H1 (cell line): ENCODE measurements at regions not wholly inside any gene's neighbourhood (a gene's known extent, or its start where the extent isn't known, plus 50 kb on each side); places are given as distances from the start of the nearest gene placed in this dataset.

ENCODE experiments used
- CTCF ChIA-PET: fragments of 300-600 bp; sonication (Branson Sonifier 250); formaldehyde crosslinking; loops from one replicate; lab custom pipeline; 2021; ENCODE audit not compliant: partially characterized antibody; lab: Charles Lee
- POLR2A ChIA-PET: fragments of 300-600 bp; sonication (Branson Sonifier 250); formaldehyde crosslinking; loops from one replicate; lab custom pipeline; 2021; ENCODE audit warnings: inconsistent platforms; ENCODE audit not compliant: partially characterized antibody; lab: Charles Lee
- DNase-seq, 2 experiments: peaks; one replicate each; pipeline versions ENCODE4 v3.0.0 to v3.0.0-alpha.2; 2010 to 2022; ENCODE audit warnings: low spot score in 2 of 2, low read depth in 1 of 2, mixed read lengths in 1 of 2
- FAIRE-seq: peaks from 2 replicates; lab custom pipeline; 2011; peaks lifted over from hg19 to GRCh38; lab: Jason Lieb, UNC
- H2AFZ ChIP-seq: 2 replicates; pipeline ENCODE4 v1.8.1; 2012; ENCODE audit warnings: low read length, inconsistent platforms
- H2AK5ac ChIP-seq: 2 replicates; pipeline ENCODE4 v1.6.1; 2013; ENCODE audit warnings: low read depth, low read length
- H2BK120ac ChIP-seq: replicated peaks from 2 replicates; pipeline ENCODE3; 2013; ENCODE audit warnings: low read depth, low read length, inconsistent platforms
- H2BK12ac ChIP-seq: 2 replicates; pipeline ENCODE4 v1.6.1; 2013; ENCODE audit warnings: low read depth, low read length
- H2BK15ac ChIP-seq: 2 replicates; pipeline ENCODE4 v1.6.1; 2013; ENCODE audit warnings: low read length
- H2BK20ac ChIP-seq: 2 replicates; pipeline ENCODE4 v1.6.1; 2013; ENCODE audit warnings: low read length
- H2BK5ac ChIP-seq: 2 replicates; pipeline ENCODE4 v1.6.1; 2013; ENCODE audit warnings: low read depth, low read length
- H3K14ac ChIP-seq: 2 replicates; pipeline ENCODE4 v1.6.1; 2013; ENCODE audit warnings: inconsistent platforms; ENCODE audit not compliant: insufficient read length
- H3K18ac ChIP-seq: 2 replicates; pipeline ENCODE4 v1.6.1; 2013; ENCODE audit warnings: low read length; ENCODE audit errors: extremely low read depth
- H3K23ac ChIP-seq: 2 replicates; pipeline ENCODE4 v1.6.1; 2013; ENCODE audit warnings: inconsistent platforms; ENCODE audit not compliant: insufficient read length
- H3K23me2 ChIP-seq: 2 replicates; pipeline ENCODE4 v1.6.1; 2013; ENCODE audit warnings: low read depth, low read length
- H3K27ac ChIP-seq: 2 replicates; pipeline ENCODE4 v1.6.1; 2011; ENCODE audit warnings: low read depth, low read length, inconsistent platforms
- H3K27me3 ChIP-seq, 4 experiments: replicated peaks in 1 of 4; 1 replicate in 1 of 4; 2 replicates in 3 of 4; pipeline versions ENCODE4 v1.6.1 to v1.8.1; 2011 to 2013; ENCODE audit warnings: low read length in 3 of 4, mild to moderate bottlenecking in 3 of 4, inconsistent platforms in 2 of 4, mixed read lengths in 2 of 4, moderate library complexity in 1 of 4; ENCODE audit not compliant: control insufficient read depth in 3 of 4, insufficient read depth in 3 of 4; ENCODE audit errors: extremely low read depth in 1 of 4
- H3K36me3 ChIP-seq, 4 experiments: 2 replicates each; pipeline versions ENCODE4 v1.6.1 to v1.8.1; 2011 to 2013; ENCODE audit warnings: mild to moderate bottlenecking in 4 of 4, low read length in 3 of 4, moderate library complexity in 2 of 4, control low read depth in 1 of 4, inconsistent platforms in 1 of 4; ENCODE audit not compliant: insufficient read depth in 4 of 4, control insufficient read depth in 2 of 4
- H3K4ac ChIP-seq: replicated peaks from 2 replicates; pipeline ENCODE3; 2013; ENCODE audit warnings: low read length, low read depth, mixed read lengths, inconsistent platforms; ENCODE audit not compliant: insufficient read length
- H3K4me1 ChIP-seq, 4 experiments: replicated peaks in 1 of 4; 1 replicate in 1 of 4; 2 replicates in 3 of 4; pipeline versions ENCODE4 v1.6.1 to v1.8.1; 2011 to 2013; ENCODE audit warnings: low read length in 3 of 4, inconsistent platforms in 2 of 4, mixed read lengths in 1 of 4; ENCODE audit not compliant: insufficient read depth in 4 of 4, control insufficient read depth in 3 of 4
- H3K4me2 ChIP-seq, 2 experiments: 2 replicates each; pipeline versions ENCODE4 v1.6.1 to v1.8.1; 2011 to 2013; ENCODE audit warnings: low read depth in 2 of 2, low read length in 2 of 2, control low read depth in 1 of 2, inconsistent platforms in 1 of 2, mild to moderate bottlenecking in 1 of 2; ENCODE audit not compliant: insufficient read depth in 1 of 2
- H3K4me3 ChIP-seq, 4 experiments: fragments of 200-600, 300-600 bp in 1 of 4; sonication (generic), shearing (Covaris generic), sonication (Bioruptor Twin) in 1 of 4; 2 replicates each; pipeline versions ENCODE4 v1.5.1 to v1.8.1; 2011 to 2016; ENCODE audit warnings: low read length in 4 of 4, low read depth in 3 of 4, control low read depth in 2 of 4, inconsistent platforms in 2 of 4, mild to moderate bottlenecking in 2 of 4, mixed read lengths in 1 of 4, moderate library complexity in 1 of 4; ENCODE audit not compliant: insufficient read depth in 2 of 4; ENCODE audit errors: extremely low read depth in 1 of 4
- H3K56ac ChIP-seq: replicated peaks from 2 replicates; pipeline ENCODE3; 2013; ENCODE audit warnings: low read depth, mild to moderate bottlenecking, mixed read lengths, low read length, inconsistent platforms; ENCODE audit not compliant: insufficient read length
- H3K79me1 ChIP-seq: 2 replicates; pipeline ENCODE4 v1.6.1; 2013; ENCODE audit warnings: low read depth, low read length, control low read depth
- H3K79me2 ChIP-seq, 2 experiments: 2 replicates each; pipeline versions ENCODE4 v1.6.1 to v1.8.1; 2012 to 2013; ENCODE audit warnings: low read length in 2 of 2, mild to moderate bottlenecking in 2 of 2, inconsistent platforms in 1 of 2; ENCODE audit not compliant: insufficient read depth in 2 of 2, control insufficient read depth in 1 of 2
- H3K9ac ChIP-seq, 4 experiments: replicated peaks in 1 of 4; 1 replicate in 1 of 4; 2 replicates in 3 of 4; pipeline versions ENCODE4 v1.6.1 to v1.8.1; 2011 to 2013; ENCODE audit warnings: low read depth in 3 of 4, low read length in 3 of 4, control low read depth in 2 of 4, mild to moderate bottlenecking in 2 of 4, moderate library complexity in 2 of 4, inconsistent platforms in 1 of 4; ENCODE audit errors: extremely low read depth in 1 of 4
- H3K9me3 ChIP-seq, 2 experiments: 2 replicates each; pipeline versions ENCODE4 v1.6.1 to v1.8.1; 2012 to 2013; ENCODE audit warnings: mild to moderate bottlenecking in 2 of 2, moderate library complexity in 2 of 2, control low read depth in 1 of 2, inconsistent platforms in 1 of 2, low read depth in 1 of 2, low read length in 1 of 2, mixed read lengths in 1 of 2; ENCODE audit not compliant: insufficient read depth in 2 of 2
- H4K20me1 ChIP-seq, 2 experiments: replicated peaks in 1 of 2; 2 replicates each; pipeline versions ENCODE3 to v1.8.1; 2011 to 2013; ENCODE audit warnings: inconsistent platforms in 2 of 2, low read length in 2 of 2, mild to moderate bottlenecking in 1 of 2; ENCODE audit not compliant: insufficient read depth in 2 of 2, control insufficient read depth in 1 of 2
- H4K5ac ChIP-seq: 2 replicates; pipeline ENCODE4 v1.6.1; 2013; ENCODE audit warnings: low read length, low read depth, mixed read lengths, inconsistent platforms; ENCODE audit not compliant: insufficient read length
- H4K8ac ChIP-seq: 2 replicates; pipeline ENCODE4 v1.8.0; 2013; ENCODE audit warnings: mild to moderate bottlenecking, moderate library complexity, low read length, inconsistent platforms; ENCODE audit not compliant: insufficient read depth; ENCODE audit errors: extremely low read depth
- H4K91ac ChIP-seq: replicated peaks from 2 replicates; pipeline ENCODE3; 2013; ENCODE audit warnings: low read length, mixed read lengths, inconsistent platforms; ENCODE audit not compliant: insufficient read length
- CHD2 ChIP-seq: IDR thresholded peaks from 2 replicates; pipeline ENCODE4 v1.6.1; 2012; ENCODE audit warnings: low read length, improper control_type of control experiment
- KDM1A ChIP-seq: fragments of 200-600, 300-600 bp; sonication (generic); IDR thresholded peaks from 2 replicates; pipeline ENCODE4 v1.7.1; 2016; ENCODE audit warnings: mild to moderate bottlenecking, low read length, borderline replicate concordance
- SP4 ChIP-seq: IDR thresholded peaks from 2 replicates; pipeline ENCODE4 v1.6.1; 2012; ENCODE audit warnings: low read length, inconsistent platforms
- WGBS, 2 experiments: shearing (Covaris generic) in 1 of 2; methylation state at CpG; one replicate each; pipeline versions ENCODE4 v1.1.6 to v1.1.7; 2013 to 2015; ENCODE audit warnings: low lambda C conversion rate in 2 of 2, mixed read lengths in 2 of 2, inconsistent platforms in 1 of 2, low coverage in 1 of 2, missing lambda C conversion rate in 1 of 2; ENCODE audit not compliant: insufficient replicate concordance in 2 of 2, insufficient coverage in 1 of 2, insufficient read length in 1 of 2; ENCODE audit errors: extremely low coverage in 1 of 2, missing lambda C conversion rate in 1 of 2; 5-methylcytosine and 5-hydroxymethylcytosine counted together

DNA sequence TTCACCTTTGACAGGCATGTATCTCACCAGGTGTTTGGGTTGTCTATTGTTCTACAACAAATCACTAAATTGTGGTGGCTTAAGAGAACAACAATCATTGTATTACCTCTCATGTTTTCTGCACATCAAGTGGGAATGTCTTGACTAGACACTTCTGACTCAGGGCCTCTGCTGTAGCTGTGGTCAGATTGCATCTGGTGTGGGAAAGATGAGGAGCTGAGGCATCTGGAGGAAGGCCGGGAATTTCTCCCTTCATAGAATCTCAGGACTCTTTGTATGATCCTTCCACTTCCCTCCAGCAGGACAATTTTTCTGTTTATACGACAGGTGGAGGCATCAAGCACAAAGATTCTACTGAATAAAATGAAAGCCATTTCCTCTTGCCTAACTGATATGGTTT, 511.8 kb upstream of the NBEA start:
- TF ChIP-seq KDM1A, result no peak
- TF ChIP-seq CHD2, result no peak
- no peak for TF ChIP-seq SP4
- Histone ChIP-seq H3K9ac (no peak overlapping the region), H2BK12ac (no peak overlapping the region), H3K4ac (no peak overlapping the region), H3K79me2 (no peaks in the 10 kb centered on the region), H3K36me3 (no peaks in the 10 kb centered on the region), H3K4me3 (no peak overlapping the region), H3K23me2 (no peaks in the 10 kb centered on the region), H2BK120ac (no peak overlapping the region), H2BK5ac (no peak overlapping the region), H4K20me1 (no peaks in the 10 kb centered on the region), H2BK15ac (no peak overlapping the region), H3K23ac (no peak overlapping the region), H3K9me3 (no peaks in the 10 kb centered on the region), H4K91ac (no peak overlapping the region), H3K27ac (no peak overlapping the region), H3K14ac (no peak overlapping the region), H2BK20ac (no peak overlapping the region), H3K79me1 (no peaks in the 10 kb centered on the region), H3K4me1 (0 out of 7 replicates have a peak, but pooled peaks cover 0 to 3% (median 0%) of the 10 kb centered on the region in 4 experiments), H2AFZ (no peak overlapping the region), H3K4me2 (no peak overlapping the region), H4K5ac (no peak overlapping the region), H4K8ac (no peak overlapping the region), H2AK5ac (no peak overlapping the region), H3K56ac (no peak overlapping the region), H3K27me3 (no peaks in the 10 kb centered on the region), H3K18ac (no peak overlapping the region)
- no peak for FAIRE-seq
- ChIA-PET POLR2A (no interaction called here), CTCF (interaction anchor here (0.9 kb wide), 1 partner anchor 10 kb away, joined by 3 read pairs; no protein-coding TSS in a partner anchor)
- 82% methylated on average over 2 of the region's 2 CpGs; no CpG with 5 or more reads in 1 of the 2 experiments for WGBS, 2 experiments
- no peak for DNase-seq
